Ectodermal cell (in vitro differentiated cells): ENCODE measurements at regions not wholly inside any gene's neighbourhood (a gene's known extent, or its start where the extent isn't known, plus 50 kb on each side); places are given as distances from the start of the nearest gene placed in this dataset.

Experiments used
- H3K27ac ChIP-seq: 2 replicates; pipeline ENCODE4 v1.7.0; 2013; ENCODE audit warnings: mild to moderate bottlenecking, low read depth, low read length; ENCODE audit not compliant: insufficient read depth, poor library complexity, severe bottlenecking
- H3K27me3 ChIP-seq: 2 replicates; pipeline ENCODE4 v1.7.0; 2013; ENCODE audit warnings: mild to moderate bottlenecking, low read length; ENCODE audit not compliant: insufficient read depth, control insufficient read depth, poor library complexity, severe bottlenecking
- H3K36me3 ChIP-seq: one replicate; pipeline ENCODE4 v1.7.0; 2013; ENCODE audit warnings: low read length; ENCODE audit not compliant: control insufficient read depth, insufficient read depth
- H3K4me1 ChIP-seq: one replicate; pipeline ENCODE4 v1.7.0; 2013; ENCODE audit warnings: low read length; ENCODE audit not compliant: control insufficient read depth, insufficient read depth
- H3K4me3 ChIP-seq: 2 replicates; pipeline ENCODE4 v1.7.0; 2013; ENCODE audit warnings: low read depth, low read length, control low read depth; ENCODE audit not compliant: insufficient read depth
- H3K9me3 ChIP-seq: 2 replicates; pipeline ENCODE4 v1.7.0; 2013; ENCODE audit warnings: mild to moderate bottlenecking, low read length, moderate library complexity; ENCODE audit not compliant: control insufficient read depth
- WGBS, 2 experiments: methylation state at CpG; one replicate each; pipeline ENCODE4 v1.1.7; 2013; ENCODE audit warnings: missing lambda C conversion rate in 2 of 2; 5-methylcytosine and 5-hydroxymethylcytosine counted together

GRCh38 chr15:88395241-88395640 lies 71.9 kb downstream of the MRPL46 start:
- no peaks in the 10 kb centered on the region for H3K9me3 ChIP-seq
- peaks cover 40% of the 10 kb centered on the region for H3K27me3 ChIP-seq
- H3K36me3 ChIP-seq, result no peaks in the 10 kb centered on the region
- H3K4me3 ChIP-seq, result no peak overlapping the region
- WGBS, 2 experiments, result 92 to 95% methylated on average over 7 of the region's 7 CpGs
- H3K4me1 ChIP-seq, result peaks cover 10% of the 10 kb centered on the region
- no peak overlapping the region for H3K27ac ChIP-seq

- H3K36me3 ChIP-seq, result no peaks in the 10 kb centered on the region
- H3K9me3 ChIP-seq, result no peaks in the 10 kb centered on the region
- H3K27ac ChIP-seq, result no peak overlapping the region
- H3K4me1 ChIP-seq, result peaks cover 10% of the 10 kb centered on the region
- WGBS, 2 experiments, result 96 to 100% methylated on average over 1 of the region's 1 CpG
- no peak overlapping the region for H3K4me3 ChIP-seq
- peaks cover 40% of the 10 kb centered on the region for H3K27me3 ChIP-seq
Measured at GRCh38 chr15:88394553-88395145, 72.5 kb downstream of the MRPL46 start.

GRCh38 chr15:88393719-88394519 lies 73.3 kb downstream of the MRPL46 start:
- H3K4me1 ChIP-seq, result peaks cover 10% of the 10 kb centered on the region
- H3K4me3 ChIP-seq, result no peak overlapping the region
- WGBS, 2 experiments, result 86% methylated on average over 6 of the region's 6 CpGs
- no peaks in the 10 kb centered on the region for H3K9me3 ChIP-seq
- no peaks in the 10 kb centered on the region for H3K36me3 ChIP-seq
- H3K27ac ChIP-seq, result no peak overlapping the region
- H3K27me3 ChIP-seq, result peaks cover 33% of the 10 kb centered on the region

GRCh38 chr15:88391700-88392099 lies 75.5 kb downstream of the MRPL46 start:
- H3K36me3 ChIP-seq, result no peaks in the 10 kb centered on the region
- peaks cover 9% of the 10 kb centered on the region for H3K4me1 ChIP-seq
- WGBS, 2 experiments, result 87 to 94% methylated on average over 2 of the region's 2 CpGs
- no peak overlapping the region for H3K27ac ChIP-seq
- no peaks in the 10 kb centered on the region for H3K9me3 ChIP-seq
- no peak overlapping the region for H3K4me3 ChIP-seq
- H3K27me3 ChIP-seq, result peaks cover 26% of the 10 kb centered on the region

- no peak overlapping the region for H3K4me3 ChIP-seq
- H3K36me3 ChIP-seq, result no peaks in the 10 kb centered on the region
- 94 to 95% methylated on average over 12 of the region's 12 CpGs for WGBS, 2 experiments
- peaks cover 2% of the 10 kb centered on the region for H3K4me1 ChIP-seq
- H3K27me3 ChIP-seq, result peaks cover 24% of the 10 kb centered on the region
- H3K27ac ChIP-seq, result no peak overlapping the region
- H3K9me3 ChIP-seq, result no peaks in the 10 kb centered on the region
Measured at GRCh38 chr15:88391006-88391405, 76.2 kb downstream of the MRPL46 start.

GRCh38 chr15:88390164-88390901 lies 76.9 kb downstream of the MRPL46 start:
- WGBS, 2 experiments, result 92 to 95% methylated on average over 4 of the region's 4 CpGs
- peaks cover 24% of the 10 kb centered on the region for H3K27me3 ChIP-seq

GRCh38 chr15:88389120-88389519 lies 78.1 kb downstream of the MRPL46 start:
- Histone ChIP-seq H3K27ac (no peak overlapping the region), H3K27me3 (peaks cover 18% of the 10 kb centered on the region), H3K4me1 (no peaks in the 10 kb centered on the region), H3K9me3 (no peaks in the 10 kb centered on the region), H3K36me3 (no peaks in the 10 kb centered on the region), H3K4me3 (no peak overlapping the region)
- WGBS, 2 experiments, result 92 to 94% methylated on average over 5 of the region's 5 CpGs

More at GRCh38 chr15:88390164-88390901, 76.9 kb downstream of the MRPL46 start:
- Histone ChIP-seq H3K4me1 (no peaks in the 10 kb centered on the region), H3K36me3 (no peaks in the 10 kb centered on the region), H3K4me3 (no peak overlapping the region), H3K9me3 (no peaks in the 10 kb centered on the region), H3K27ac (no peak overlapping the region)

GRCh38 chr15:88388686-88389085 lies 78.5 kb downstream of the MRPL46 start:
- Histone ChIP-seq H3K27me3 (peaks cover 14% of the 10 kb centered on the region), H3K27ac (no peak overlapping the region), H3K4me1 (no peaks in the 10 kb centered on the region), H3K4me3 (no peak overlapping the region), H3K36me3 (no peaks in the 10 kb centered on the region), H3K9me3 (no peaks in the 10 kb centered on the region)
- 13 to 22% methylated on average over 2 to 3 of the region's 3 CpGs for WGBS, 2 experiments

- Histone ChIP-seq H3K36me3 (no peaks in the 10 kb centered on the region), H3K4me1 (no peaks in the 10 kb centered on the region), H3K9me3 (no peaks in the 10 kb centered on the region), H3K27ac (no peak overlapping the region), H3K4me3 (no peak overlapping the region), H3K27me3 (peaks cover 17% of the 10 kb centered on the region)
- WGBS, 2 experiments, result 79 to 86% methylated on average over 2 of the region's 2 CpGs
Measured at GRCh38 chr15:88385078-88385700, 82.0 kb downstream of the MRPL46 start.

GRCh38 chr15:88383354-88383753 lies 83.8 kb downstream of the MRPL46 start:
- H3K27ac ChIP-seq, result no peak overlapping the region
- no peaks in the 10 kb centered on the region for H3K36me3 ChIP-seq
- H3K4me3 ChIP-seq, result no peak overlapping the region
- no peaks in the 10 kb centered on the region for H3K9me3 ChIP-seq
- no peaks in the 10 kb centered on the region for H3K4me1 ChIP-seq
- 83 to 84% methylated on average over 1 of the region's 1 CpG for WGBS, 2 experiments
- peaks cover 17% of the 10 kb centered on the region for H3K27me3 ChIP-seq
